AG09319 (cell line): ENCODE measurements at regions not wholly inside any gene's neighbourhood (a gene's known extent, or its start where the extent isn't known, plus 50 kb on each side); places are given as distances from the start of the nearest gene placed in this dataset.

Experiments used
- DNase-seq: peaks from one replicate; pipeline ENCODE4 v3.0.0-alpha.2; 2010; ENCODE audit warnings: low read depth; ENCODE audit errors: extremely low read depth
- CTCF ChIP-seq: IDR thresholded peaks from 2 replicates; pipeline ENCODE4 v1.5.1; 2011; ENCODE audit warnings: low read depth, mild to moderate bottlenecking, inconsistent platforms, low read length, moderate library complexity

- DNase-seq: no peak
- TF ChIP-seq CTCF: no peak
These were observed 75.2 kb upstream of the DUSP5 start for GRCh38 chr10:110422548-110422947.

GRCh38 chr10:110423650-110424049, 74.1 kb upstream of the DUSP5 start:
- no peak for DNase-seq
- TF ChIP-seq CTCF: no peak

- peak; percentile 97 for DNase-seq
- TF ChIP-seq CTCF: peak; percentile 2; the same call in 1 of the 2 replicates
These were observed 71.9 kb upstream of the DUSP5 start for GRCh38 chr10:110425684-110426293.

- no peak for DNase-seq
- TF ChIP-seq CTCF: no peak
These were observed 71.2 kb upstream of the DUSP5 start for GRCh38 chr10:110426294-110427181.

- DNase-seq: no peak
- no peak for TF ChIP-seq CTCF
These were observed 68.4 kb upstream of the DUSP5 start for GRCh38 chr10:110429301-110429700.

- no peak for TF ChIP-seq CTCF
- no peak for DNase-seq
These were observed 67.1 kb upstream of the DUSP5 start for GRCh38 chr10:110430340-110431273.
